Cerebellar cortex (tissue), 1 donor: ENCODE measurements at regions not wholly inside any gene's neighbourhood (a gene's known extent, or its start where the extent isn't known, plus 50 kb on each side); places are given as distances from the start of the nearest gene placed in this dataset.

Experiments used
- DNase-seq: peaks from one replicate; pipeline ENCODE4 v3.0.0-alpha.2; 2015; ENCODE audit warnings: low spot score

DNA sequence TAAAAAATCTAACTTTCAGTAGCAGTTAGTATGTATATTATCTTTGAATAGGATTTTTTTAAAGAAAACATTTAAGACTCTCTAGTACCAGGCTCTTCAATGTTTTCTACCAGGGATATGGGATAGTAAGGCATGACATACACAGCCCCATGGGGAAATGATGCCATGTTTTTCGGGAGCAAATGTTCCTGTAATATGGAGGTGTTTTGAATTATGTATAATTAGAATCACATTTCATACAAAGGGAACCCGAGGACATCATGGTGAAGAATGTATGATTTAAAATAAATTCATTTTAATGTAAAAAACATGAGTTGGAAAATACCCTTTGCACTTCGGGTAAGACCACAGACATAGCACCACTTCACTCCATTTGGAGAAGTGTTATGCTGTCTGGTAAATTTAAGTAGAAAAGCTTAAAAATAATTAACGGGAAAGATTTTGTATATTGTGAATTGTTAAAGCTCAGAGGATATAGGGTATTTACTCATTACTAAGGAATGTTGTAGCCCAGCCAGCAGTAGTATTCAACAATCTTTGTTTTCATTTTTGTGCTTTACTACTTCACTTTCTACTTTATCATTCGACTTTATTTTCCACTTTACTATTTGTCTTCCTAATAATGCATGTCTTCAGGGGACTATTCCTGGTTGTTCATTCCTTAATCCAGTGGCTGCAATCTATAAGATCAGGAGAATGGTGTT, 2050.7 kb downstream of the ARAP2 start:
- no peak for DNase-seq

DNA sequence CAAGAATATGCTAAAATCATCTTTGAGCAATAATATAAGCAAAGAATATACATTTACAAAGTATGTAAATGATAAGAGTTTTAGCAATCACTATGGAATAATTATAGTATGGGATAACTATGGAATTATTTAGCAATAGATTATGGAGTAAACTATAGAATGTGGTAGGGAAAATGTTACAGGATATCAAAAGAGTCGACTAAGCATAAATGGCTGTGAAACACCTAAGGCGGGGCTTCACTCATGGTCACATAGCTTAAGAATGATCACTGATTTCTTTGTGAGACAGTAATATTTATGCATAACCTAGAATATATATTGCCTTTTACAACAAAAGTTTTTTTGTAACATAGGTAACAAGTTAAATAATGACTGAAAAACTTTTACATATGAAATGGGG, 2049.7 kb downstream of the ARAP2 start:
- no peak for DNase-seq

DNA sequence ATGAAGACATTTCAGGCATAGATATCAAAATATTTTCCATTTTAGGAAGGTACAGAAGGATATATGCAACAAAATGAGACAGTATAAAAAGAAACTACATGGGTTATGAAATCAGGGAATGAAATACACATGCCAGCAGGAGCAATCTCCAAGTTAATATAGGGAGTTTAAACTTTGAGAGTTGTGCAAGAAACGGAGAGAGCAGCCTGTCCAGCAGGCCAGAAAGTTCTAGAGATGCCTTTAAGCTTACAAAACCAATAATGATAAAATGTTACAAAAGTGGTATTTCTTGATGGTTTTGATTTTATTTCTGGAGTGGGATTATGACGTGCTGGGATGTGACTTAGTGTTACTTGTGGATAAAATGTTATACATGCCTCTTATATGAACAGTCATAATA, 2047.9 kb downstream of the ARAP2 start:
- DNase-seq, result no peak

DNA sequence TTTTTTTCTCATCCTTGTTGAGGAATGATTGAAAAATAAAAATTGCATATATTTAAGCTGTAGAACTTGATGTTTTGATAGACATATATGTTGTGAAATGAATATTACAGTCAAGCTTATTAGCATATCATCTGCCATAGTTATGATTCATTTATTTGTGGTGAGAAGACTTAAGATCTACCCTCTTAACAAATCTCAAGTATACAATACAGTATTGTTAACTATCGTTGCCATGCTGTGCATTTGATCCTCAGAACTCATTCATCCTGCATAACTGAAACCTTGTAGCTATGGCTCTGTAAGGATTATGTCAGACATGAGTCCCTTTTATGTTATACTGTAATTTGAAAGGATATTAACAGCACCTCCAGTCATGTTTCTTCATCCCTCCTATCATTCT, 2045.3 kb downstream of the ARAP2 start:
- DNase-seq, result no peak

DNA sequence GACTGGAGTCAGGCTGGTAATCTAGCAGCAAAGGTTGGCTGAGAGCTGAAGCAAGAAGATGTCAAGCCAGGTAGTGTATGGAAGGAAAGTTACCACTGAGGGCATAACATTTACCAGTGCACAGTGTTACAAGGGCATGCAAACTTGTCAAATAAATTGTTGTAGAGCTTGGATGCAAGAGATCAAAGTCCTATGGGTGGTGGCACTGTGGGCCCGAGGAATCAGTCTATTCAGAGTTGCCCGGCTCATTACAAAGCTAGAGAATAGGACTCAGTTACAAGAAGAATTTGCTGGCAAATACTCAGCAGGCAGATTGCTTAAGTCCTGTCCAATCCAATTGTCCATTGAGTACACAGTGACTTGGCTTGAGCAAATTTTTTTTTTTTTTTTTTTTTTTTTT, 2043.8 kb downstream of the ARAP2 start:
- no peak for DNase-seq

DNA sequence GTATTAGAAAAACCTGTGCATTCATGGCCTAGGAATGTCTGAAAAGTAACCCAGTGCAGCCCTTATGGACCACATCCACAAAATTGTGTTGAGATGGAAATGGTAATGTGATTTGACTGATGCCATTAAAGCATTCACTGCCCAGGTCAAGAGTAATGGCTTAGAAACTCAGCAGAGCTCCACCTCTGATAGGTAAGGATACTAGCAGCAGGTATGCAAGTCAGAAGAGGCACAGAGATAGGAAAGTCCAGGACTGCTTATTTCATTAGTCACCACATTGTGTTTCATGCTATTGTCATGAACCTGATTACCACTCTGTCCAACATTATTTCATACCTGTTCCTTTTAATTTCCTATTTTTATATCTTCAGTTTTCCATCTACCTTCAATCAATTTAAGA, 2042.2 kb downstream of the ARAP2 start:
- no peak for DNase-seq

DNA sequence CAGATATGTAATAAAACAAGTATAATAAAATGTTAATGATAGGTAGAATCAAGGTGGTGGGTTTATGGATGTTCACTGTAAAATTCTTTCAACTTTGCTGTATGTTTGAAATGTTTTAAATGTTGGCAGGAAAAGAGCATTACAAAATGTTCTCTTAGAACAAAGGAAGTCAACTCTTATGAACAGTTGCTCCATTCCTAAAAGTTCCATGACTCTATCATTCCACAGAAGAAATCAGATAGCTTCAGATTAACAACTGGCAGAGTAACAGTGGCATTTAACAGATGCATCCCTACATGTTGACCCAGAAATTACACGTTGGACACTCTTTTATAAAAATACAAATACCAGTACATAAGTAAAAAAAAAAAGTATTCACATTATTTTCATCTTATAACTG, 2023.7 kb downstream of the ARAP2 start:
- DNase-seq, result no peak

DNA sequence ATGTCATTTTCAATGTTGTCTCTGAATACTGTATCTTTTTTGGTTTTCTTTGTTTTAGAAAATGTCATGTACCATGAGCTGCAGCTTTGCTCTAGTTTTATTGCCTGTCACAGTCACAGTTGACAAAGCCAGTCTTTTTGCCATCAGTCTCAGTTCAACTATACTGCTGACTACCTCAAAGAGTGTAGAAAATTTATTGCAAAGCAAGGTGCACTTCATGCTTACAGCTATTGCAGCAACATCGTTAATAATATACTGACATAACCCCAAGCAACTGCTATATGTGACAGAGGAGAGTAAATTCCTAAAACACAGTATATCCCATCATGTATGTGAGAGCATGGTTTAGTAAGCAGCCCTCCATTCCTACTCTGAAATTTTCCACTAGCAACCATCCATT, 2022.3 kb downstream of the ARAP2 start:
- DNase-seq, result no peak

DNA sequence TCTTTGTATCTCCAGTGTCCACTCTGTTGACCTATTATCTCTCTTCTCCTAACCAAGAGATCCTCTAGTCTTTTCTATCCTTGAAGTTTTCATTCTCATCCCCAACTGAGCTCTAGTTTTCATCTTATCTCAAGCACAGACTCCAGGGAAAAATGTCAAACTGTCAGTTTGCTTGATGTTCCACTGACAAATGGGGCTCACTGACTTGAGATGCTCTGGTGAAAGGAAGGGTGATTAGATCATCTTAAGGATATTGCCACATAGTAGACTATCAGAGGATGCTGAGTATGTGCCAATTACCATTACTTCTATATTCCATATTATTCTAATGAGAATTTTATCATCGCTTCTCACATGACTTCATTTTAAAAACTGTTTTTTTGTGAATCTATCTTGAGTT, 2008.2 kb downstream of the ARAP2 start:
- DNase-seq, result no peak

DNA sequence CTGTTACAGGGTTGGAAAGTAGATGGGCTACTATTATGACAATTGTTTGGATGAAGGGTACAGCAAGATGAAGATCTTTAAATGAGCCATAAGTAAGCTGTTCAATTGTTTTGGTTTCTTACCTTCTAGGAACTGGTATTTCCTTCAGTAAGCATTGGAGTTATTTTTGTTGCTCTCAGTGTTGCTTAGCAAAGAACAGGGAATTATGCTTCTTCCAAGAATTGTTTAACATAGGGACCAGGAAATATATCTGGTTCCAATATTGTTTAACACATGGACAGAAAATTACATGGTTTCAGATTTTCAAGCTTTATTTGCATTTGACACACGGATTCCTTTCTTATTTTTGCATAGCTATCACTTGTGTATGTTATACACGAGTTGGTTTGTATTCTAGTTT, 1999.0 kb downstream of the ARAP2 start:
- DNase-seq, result no peak

DNA sequence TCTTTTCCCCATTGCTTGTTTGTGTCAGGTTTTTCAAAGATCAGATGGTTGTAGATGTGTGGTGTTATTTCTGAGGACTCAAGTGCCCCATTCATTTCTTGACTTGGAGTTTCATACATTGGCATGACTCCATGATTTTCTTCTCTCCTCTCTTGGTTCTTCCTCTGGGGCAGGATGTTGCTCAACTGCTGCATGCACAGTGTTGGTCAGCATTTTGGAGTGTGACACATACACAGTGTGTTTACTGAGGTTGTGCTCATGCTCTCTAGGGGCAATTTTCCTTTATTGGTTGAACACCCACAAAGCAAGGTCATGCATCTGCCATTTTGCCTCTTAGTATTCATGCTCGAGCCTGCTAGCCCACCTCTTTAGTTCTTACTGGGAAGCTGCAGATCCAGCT, 1993.8 kb downstream of the ARAP2 start:
- no peak for DNase-seq

DNA sequence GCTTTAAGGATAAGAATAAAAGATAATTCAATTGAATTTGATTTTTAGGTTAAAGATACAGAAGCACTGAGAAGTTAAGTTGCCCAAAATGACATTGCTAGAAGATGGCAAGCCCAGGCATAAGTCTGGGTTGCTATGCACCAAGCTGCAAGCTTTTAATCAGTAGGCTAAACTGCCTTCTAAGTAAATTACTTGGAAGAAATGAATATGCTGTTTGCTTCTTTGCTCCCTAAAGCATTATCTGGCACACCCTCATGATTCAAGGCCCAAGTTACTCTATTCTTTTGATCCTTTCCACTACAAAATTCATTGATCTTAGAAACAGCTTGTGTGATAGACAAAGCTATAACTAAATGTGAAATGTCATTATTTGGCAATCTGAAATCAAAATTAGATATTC, 1991.1 kb downstream of the ARAP2 start:
- DNase-seq, result no peak

DNA sequence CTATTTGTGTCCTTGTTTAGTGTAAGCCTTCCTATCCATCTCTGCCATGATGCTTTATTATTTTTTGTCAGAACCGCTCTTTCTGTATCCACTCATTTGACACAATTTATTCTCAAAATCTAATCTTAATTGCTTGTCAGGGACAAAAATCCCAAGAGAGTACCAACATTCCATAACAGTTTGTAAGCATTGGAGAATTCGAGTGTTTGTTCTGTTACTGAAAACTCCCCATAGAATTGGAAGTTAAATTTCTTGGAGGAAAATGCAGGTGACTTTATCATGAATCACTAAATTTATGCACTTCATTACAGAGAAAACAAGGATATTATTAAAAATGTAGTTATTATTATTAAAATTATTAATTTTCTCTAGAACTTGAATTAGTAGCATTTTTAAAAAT, 1986.1 kb downstream of the ARAP2 start:
- no peak for DNase-seq

DNA sequence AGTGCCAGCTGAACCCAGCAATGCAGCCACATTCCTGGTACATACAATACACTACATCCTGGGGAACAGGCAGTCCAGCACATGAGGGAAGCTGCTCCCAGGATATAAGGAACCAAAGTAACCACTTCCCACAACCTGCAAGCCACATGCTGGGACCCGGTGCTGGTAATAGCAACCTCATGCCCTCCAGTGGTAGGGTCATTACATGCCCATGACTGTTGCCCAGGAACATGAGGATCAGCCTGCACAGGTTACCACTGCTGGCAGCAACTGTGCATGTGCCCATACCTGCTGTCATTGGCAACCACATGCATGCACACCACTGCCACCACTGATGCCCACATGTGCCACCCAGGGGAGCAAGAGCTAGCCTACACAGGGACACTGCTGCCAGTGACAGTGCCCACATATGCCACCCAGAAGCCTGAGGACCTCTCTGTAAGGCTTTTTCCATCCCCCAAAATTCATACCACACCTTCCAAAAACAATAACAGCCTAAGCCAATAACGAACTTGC, 1982.5 kb downstream of the ARAP2 start:
- no peak for DNase-seq

DNA sequence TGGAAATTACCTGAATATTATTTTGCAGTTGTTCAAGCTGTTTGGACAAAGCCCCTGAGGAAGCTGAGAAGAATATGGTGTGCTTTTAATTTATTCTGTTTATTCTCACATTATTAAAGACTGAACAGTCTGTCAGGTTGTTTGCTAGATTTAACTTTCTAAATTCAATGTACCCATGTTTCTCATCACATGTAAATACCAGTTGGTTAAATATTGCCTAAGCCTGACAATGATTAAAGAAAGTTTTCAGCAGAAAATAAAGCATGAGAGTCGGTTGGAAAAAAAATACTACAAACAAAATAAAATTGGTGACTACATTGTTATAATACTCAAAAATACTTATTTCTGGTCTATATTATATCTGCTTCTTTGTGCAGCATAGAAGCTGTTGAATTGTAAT, 1974.7 kb downstream of the ARAP2 start:
- DNase-seq, result no peak

DNA sequence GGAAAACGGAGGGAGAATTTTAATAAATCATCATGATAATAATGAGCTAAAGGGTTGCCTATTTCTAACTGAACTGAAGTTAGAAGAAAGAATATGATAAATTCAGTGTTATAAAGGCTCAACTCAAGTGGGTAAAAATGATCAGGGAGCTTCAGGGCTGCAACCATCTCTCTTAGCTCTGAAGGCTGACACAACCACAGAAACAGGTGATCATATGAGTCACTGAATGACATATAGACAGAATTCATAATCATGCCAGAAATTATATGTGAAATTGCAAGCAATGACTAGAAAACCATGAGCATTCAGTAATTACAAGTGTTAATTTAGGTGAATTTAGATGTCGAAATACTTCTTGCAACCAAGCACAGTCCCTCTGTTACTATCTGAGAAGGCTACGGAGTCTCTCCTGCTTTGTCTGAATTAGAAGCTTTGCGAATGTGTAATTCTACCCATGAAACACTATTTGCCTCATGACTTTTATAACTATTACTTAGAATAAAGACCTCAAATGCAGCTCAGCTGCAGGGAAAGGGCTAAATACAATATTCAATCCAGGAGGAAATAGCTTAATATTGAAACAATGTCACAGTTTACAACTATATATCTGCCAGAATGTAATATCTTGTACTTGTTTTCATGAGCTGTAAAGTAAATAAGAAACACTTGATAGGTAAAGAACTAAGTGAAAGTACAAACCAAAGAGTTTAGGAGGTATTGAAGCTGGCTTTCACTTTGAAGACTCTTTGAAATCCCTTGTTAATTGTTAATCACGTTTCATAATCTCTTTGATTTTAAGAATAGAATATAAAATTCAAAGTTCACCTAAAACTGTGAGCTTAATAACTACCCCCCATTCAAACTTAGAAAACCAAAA, 1972.6 kb downstream of the ARAP2 start:
- DNase-seq, result no peak

DNA sequence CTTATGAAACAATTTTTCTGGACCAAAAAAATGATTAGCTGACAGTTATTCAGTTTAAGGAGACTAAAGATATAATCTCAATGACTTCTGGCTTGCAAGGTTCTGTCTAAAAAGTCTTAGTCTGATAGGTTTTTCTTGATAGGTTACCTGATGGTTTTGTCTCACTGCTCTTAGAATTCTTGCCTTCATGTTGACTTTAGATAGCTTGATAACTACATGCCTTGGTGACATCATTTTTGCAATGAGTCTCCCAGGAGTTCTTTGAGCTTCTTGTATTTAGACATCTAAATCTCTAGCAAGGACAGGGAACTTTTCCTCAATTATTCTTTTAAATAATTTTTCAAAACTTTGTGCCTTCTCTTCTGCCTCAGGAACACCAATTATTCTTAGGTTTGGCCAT, 1965.3 kb downstream of the ARAP2 start:
- DNase-seq, result no peak

DNA sequence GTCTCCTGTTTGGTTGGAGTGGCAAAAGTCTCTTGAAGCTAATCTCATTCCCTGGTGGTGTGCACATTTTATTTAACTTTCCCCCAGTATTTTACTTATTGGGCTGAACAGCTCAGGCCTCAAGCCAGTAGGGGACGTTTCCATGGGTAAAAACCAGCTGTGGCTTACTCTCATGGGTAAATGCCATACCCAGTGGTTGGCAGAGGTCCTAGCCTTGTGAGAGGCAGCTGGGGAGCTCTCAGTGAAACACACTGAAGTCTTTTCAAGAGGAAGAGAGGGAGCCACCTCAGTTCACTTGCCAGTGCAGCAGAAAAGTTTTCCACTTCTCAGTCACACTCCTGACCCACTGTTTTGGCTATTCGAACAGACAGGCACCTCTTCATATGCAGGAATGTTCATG, 1964.2 kb downstream of the ARAP2 start:
- DNase-seq, result no peak

DNA sequence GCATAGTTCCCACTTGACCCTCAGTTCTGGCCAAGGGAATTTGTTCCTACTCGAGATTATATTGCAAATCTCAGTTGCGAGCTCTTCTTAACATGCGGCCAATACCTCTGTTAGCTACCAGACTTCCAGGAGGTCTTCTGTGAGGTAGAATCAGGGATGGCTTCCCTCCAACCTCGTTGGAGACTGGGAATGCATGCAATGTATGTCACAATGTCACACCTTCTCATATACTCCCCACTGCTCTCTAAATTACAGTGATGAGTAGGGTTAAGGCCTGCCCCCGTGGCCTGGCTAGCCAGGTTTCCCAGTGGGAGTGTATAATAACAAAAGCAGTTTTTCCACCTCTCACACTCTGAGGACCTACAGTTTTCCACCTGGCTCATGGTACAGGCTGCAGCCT, 1962.5 kb downstream of the ARAP2 start:
- no peak for DNase-seq

DNA sequence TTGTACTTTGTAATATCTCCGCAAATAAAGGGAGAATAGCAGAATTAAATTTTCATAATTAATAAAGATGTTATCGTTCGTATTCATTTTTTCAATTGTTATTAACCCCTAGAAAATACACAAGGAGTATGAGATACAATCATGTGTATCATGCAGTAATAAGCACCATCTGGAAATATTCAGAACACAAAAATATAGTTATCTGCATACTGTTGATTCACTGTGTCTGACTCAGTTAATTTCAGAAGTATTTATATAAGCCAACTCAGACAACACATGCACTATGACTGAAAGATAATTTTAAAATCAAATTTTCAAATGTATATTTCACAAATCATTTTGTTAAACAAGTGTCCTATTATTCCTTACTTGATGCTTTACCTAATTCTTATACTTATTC, 1954.8 kb downstream of the ARAP2 start:
- no peak for DNase-seq

DNA sequence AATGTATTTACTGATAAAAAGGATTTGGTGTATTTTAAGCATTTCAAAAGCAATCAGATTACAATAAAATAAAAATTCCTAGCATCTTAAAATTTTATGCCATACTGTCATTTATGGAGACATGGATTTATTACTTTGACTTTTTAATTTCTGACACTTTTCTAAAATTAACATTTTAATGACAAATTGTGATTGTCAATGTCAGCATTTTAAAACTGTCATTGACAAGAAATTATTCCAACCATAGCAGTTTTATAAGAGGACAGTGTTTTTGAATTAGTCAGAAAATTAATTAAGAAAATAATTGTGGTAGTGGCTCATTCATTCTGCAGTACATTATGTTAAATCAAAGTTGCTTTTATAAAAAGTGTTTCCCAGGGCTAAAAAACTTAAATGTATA, 1954.4 kb downstream of the ARAP2 start:
- no peak for DNase-seq

DNA sequence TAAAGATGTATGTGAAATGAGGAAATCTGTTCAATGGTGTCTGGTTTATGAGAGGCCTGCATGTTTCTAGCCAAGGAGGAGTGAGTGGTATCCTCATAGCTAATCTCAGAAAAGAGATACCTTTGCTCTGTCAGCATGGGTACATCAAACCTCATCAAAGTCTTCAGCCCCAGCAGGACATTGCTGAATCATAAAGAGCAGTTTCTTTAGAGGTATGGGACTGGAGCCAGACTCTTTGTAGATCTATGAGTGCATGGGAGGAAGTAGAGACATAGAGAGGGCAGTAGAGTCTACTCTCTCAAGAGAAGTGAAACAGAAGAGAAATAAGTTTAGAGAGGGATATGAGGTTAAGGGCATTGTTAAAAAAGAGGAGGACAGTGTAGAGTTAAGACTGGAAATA, 1950.9 kb downstream of the ARAP2 start:
- DNase-seq, result no peak

DNA sequence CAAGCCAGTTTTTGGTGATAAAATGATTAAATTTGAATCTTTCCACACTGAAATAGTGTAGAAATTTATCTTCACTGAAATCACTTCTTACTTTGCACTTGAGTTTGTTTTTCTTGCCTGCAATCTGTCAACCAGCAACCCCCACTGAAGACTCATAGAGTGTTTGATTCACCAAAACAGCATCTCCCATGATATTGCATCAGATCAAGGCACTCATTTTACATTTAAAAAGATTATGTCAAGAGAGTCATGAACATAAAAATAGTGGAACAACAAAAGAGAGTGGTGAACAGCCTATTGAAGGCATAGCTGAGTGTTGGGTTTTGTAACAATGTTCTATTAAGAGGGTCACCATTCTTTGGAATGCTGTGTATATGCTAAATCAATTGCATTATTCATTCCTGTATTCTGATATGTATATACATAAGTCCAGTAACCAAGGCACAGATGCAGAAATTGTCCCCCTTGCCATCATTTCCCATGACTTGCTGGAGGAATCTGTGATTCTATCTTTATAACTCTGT, 1934.9 kb downstream of the ARAP2 start:
- no peak for DNase-seq
